Activated CD4-positive, alpha-beta T cell treated with anti-CD3 and anti-CD28 coated beads, Interleukin-2, amount 50 U/mL, for 16 hours (primary cell): ENCODE measurements at regions not wholly inside any gene's neighbourhood (a gene's known extent, or its start where the extent isn't known, plus 50 kb on each side); places are given as distances from the start of the nearest gene placed in this dataset.
A peak's percentile ranks its signal among the peaks of the same experiment; 100 is the strongest.

ENCODE experiments used
- DNase-seq: peaks from one replicate; pipeline ENCODE4 v3.0.0-alpha.2; 2020

- peak; percentile 68 for DNase-seq
Observed at GRCh38 chr9:114733816-114734215, 51.8 kb upstream of the TEX48 start.

- DNase-seq = no peak
Observed at GRCh38 chr9:114732823-114733222, 50.8 kb upstream of the TEX48 start.
